ENCODE measurements at regions not wholly inside any gene's neighbourhood (a gene's known extent, or its start where the extent isn't known, plus 50 kb on each side); places are given as distances from the start of the nearest gene placed in this dataset.
A peak's percentile ranks its signal among the peaks of the same experiment; 100 is the strongest.

DNA sequence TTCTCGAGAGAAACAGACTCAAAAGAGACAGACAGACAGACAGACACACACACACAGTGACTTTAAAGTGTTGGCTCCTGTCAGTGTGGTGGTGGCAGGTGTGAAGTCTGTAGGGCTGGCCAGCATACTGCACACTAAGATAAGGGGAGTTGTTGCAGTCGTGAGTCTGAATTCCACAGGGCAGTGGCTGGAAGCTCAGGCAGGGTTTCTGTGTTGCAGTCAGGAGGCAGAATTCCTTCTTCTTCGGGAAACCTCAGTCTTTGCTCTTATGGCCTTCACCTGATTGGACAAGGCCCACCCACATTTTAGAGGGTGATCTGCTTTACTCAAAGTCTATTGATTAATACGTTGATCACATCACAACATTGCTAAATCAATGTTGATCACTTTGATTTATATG lies 478.4 kb upstream of the HS6ST1 start:
- CTCF ChIA-PET (ENCODE audit: low intra/inter-chr PET ratio): no interaction called here
- no peak for ATAC-seq
- no peak for FAIRE-seq

DNA sequence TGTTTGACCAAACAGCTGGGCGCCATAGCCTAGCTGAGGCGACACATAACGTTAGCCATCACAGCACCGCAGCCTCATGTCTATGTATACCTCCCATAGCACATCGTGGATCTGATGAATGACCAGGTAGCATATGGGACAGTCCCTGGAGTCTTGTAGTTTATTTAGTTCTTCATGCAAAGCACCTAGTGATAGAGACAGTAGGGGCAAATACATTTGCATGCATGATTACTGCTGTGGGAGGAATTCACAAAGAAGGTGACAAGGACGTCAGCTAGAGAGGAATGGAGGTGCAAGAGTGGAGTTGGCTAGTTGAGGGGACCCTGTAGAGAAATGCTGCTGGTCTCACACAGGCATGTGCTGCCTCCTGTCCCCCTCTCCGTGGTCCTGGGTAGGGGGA lies 478.9 kb upstream of the HS6ST1 start:
- no peak for DNase-seq (ENCODE audit: extremely low read depth in 1 of 4, low spot score in 3 of 4)
- Histone ChIP-seq H3K4me1 (replicated peaks in 1 of 2; ENCODE audit: control insufficient read depth in 2 of 2, insufficient read depth in 2 of 2, low read length in 2 of 2) (no peaks in the 10 kb centered on the region), H3K36me3 (ENCODE audit: control insufficient read depth, insufficient read depth, low read length) (no peaks in the 10 kb centered on the region), H3K4me2 (ENCODE audit: insufficient read depth, low read length) (no peak overlapping the region), H3K4me3 (no peak overlapping the region), H3K79me2 (ENCODE audit: control insufficient read depth, insufficient read depth, low read length) (no peaks in the 10 kb centered on the region), H3K27me3 (ENCODE audit: control insufficient read depth in 2 of 2, insufficient read depth in 2 of 2, low read length in 2 of 2) (peaks cover 0 to 10% of the 10 kb centered on the region in 2 experiments; a peak in 2 of 5 replicates), H3K9ac (ENCODE audit: insufficient read depth in 1 of 2, low read depth in 2 of 2, low read length in 2 of 2) (no peak overlapping the region), H4K20me1 (replicated peaks; ENCODE audit: control insufficient read depth, insufficient read depth, low read length) (no peaks in the 10 kb centered on the region), H3K9me1 (ENCODE audit: control insufficient read depth, insufficient read depth, low read length) (no peaks in the 10 kb centered on the region), H2AFZ (ENCODE audit: low read depth, low read length) (no peak overlapping the region), H3K9me3 (replicated peaks; ENCODE audit: control insufficient read depth, insufficient read depth, low read depth, low read length) (no peaks in the 10 kb centered on the region), H3K27ac (ENCODE audit: extremely low read depth, low read depth, low read length) (no peak overlapping the region)
- intact Hi-C loops (cut with micrococcal nuclease) (no loop called here), in situ Hi-C loops (cut with MboI) (no loop called here)
- no peak for FAIRE-seq
- POLR2A ChIA-PET: interaction anchor here (0.6 kb wide), 1 partner anchor 142 kb away, joined by 3 read pairs; no protein-coding TSS in a partner anchor
- CTCF ChIA-PET (ENCODE audit: low intra/inter-chr PET ratio): no interaction called here
- no TSS peak for BruUV-seq (replicated peaks)
- 0% methylated on average over 7 of the region's 7 CpGs for WGBS (ENCODE audit: insufficient coverage, low coverage, missing lambda C conversion rate)
- no peak for ATAC-seq
- TF ChIP-seq YY1 (IDR thresholded peaks at IDR 0.05; ENCODE audit: borderline replicate concordance in 1 of 3, control insufficient read depth in 1 of 3, extremely low read depth in 1 of 3, insufficient read depth in 3 of 3, insufficient read length in 1 of 3, insufficient replicate concordance in 2 of 3, low read depth in 1 of 3, low read length in 2 of 3) (no peak), PTRF (tag; IDR thresholded peaks at IDR 0.05) (no peak), MTA1 (IDR thresholded peaks at IDR 0.05; ENCODE audit: borderline replicate concordance) (no peak), ZNF121 (CRISPR knock-in tag; conservative IDR thresholded peaks at IDR 0.05) (no peak), HCFC1 (IDR thresholded peaks at IDR 0.05; ENCODE audit: low read depth, low read length) (no peak), NCOA2 (IDR thresholded peaks at IDR 0.05; ENCODE audit: partially characterized antibody in 2 of 2) (no peak), MCM7 (IDR thresholded peaks at IDR 0.05) (no peak), ZNF384 (IDR thresholded peaks at IDR 0.05; ENCODE audit: low read depth, low read length) (no peak)
- TF ChIP-seq, protein P1, sequence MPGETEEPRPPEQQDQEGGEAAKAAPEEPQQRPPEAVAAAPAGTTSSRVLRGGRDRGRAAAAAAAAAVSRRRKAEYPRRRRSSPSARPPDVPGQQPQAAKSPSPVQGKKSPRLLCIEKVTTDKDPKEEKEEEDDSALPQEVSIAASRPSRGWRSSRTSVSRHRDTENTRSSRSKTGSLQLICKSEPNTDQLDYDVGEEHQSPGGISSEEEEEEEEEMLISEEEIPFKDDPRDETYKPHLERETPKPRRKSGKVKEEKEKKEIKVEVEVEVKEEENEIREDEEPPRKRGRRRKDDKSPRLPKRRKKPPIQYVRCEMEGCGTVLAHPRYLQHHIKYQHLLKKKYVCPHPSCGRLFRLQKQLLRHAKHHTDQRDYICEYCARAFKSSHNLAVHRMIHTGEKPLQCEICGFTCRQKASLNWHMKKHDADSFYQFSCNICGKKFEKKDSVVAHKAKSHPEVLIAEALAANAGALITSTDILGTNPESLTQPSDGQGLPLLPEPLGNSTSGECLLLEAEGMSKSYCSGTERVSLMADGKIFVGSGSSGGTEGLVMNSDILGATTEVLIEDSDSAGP (CRISPR knock-in tag; IDR thresholded peaks at IDR 0.05): no peak
- TF ChIP-seq, protein P2, sequence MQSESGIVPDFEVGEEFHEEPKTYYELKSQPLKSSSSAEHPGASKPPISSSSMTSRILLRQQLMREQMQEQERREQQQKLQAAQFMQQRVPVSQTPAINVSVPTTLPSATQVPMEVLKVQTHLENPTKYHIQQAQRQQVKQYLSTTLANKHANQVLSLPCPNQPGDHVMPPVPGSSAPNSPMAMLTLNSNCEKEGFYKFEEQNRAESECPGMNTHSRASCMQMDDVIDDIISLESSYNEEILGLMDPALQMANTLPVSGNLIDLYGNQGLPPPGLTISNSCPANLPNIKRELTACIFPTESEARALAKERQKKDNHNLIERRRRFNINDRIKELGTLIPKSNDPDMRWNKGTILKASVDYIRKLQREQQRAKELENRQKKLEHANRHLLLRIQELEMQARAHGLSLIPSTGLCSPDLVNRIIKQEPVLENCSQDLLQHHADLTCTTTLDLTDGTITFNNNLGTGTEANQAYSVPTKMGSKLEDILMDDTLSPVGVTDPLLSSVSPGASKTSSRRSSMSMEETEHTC (IDR thresholded peaks at IDR 0.05): no peak
- TF ChIP-seq, protein P3, sequence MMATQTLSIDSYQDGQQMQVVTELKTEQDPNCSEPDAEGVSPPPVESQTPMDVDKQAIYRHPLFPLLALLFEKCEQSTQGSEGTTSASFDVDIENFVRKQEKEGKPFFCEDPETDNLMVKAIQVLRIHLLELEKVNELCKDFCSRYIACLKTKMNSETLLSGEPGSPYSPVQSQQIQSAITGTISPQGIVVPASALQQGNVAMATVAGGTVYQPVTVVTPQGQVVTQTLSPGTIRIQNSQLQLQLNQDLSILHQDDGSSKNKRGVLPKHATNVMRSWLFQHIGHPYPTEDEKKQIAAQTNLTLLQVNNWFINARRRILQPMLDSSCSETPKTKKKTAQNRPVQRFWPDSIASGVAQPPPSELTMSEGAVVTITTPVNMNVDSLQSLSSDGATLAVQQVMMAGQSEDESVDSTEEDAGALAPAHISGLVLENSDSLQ (IDR thresholded peaks at IDR 0.05): no peak

More for the DNA sequence above, 478.4 kb upstream of the HS6ST1 start:
- Histone ChIP-seq H2AFZ (ENCODE audit: low read depth, low read length) (no peak overlapping the region), H3K4me1 (replicated peaks in 1 of 2; ENCODE audit: control insufficient read depth in 2 of 2, insufficient read depth in 2 of 2, low read length in 2 of 2) (no peaks in the 10 kb centered on the region), H3K9me3 (replicated peaks; ENCODE audit: control insufficient read depth, insufficient read depth, low read depth, low read length) (no peaks in the 10 kb centered on the region), H3K27ac (ENCODE audit: extremely low read depth, low read depth, low read length) (no peak overlapping the region), H4K20me1 (replicated peaks; ENCODE audit: control insufficient read depth, insufficient read depth, low read length) (no peaks in the 10 kb centered on the region), H3K4me2 (ENCODE audit: insufficient read depth, low read length) (no peak overlapping the region), H3K4me3 (no peak overlapping the region), H3K27me3 (ENCODE audit: control insufficient read depth in 2 of 2, insufficient read depth in 2 of 2, low read length in 2 of 2) (peaks cover 0 to 10% of the 10 kb centered on the region in 2 experiments; a peak in 2 of 5 replicates), H3K9ac (ENCODE audit: insufficient read depth in 1 of 2, low read depth in 2 of 2, low read length in 2 of 2) (no peak overlapping the region), H3K36me3 (ENCODE audit: control insufficient read depth, insufficient read depth, low read length) (no peaks in the 10 kb centered on the region), H3K9me1 (ENCODE audit: control insufficient read depth, insufficient read depth, low read length) (no peaks in the 10 kb centered on the region), H3K79me2 (ENCODE audit: control insufficient read depth, insufficient read depth, low read length) (no peaks in the 10 kb centered on the region)
- 0% methylated on average over 4 of the region's 4 CpGs for WGBS (ENCODE audit: insufficient coverage, low coverage, missing lambda C conversion rate)
- in situ Hi-C loops (cut with MboI): no loop called here
- intact Hi-C loops (cut with micrococcal nuclease): no loop called here
- TF ChIP-seq RBM25 (IDR thresholded peaks at IDR 0.05; ENCODE audit: low read depth, low read length, severe bottlenecking) (peak; percentile 67), ZNF134 (CRISPR knock-in tag; conservative IDR thresholded peaks at IDR 0.05) (peak; percentile 98), NCOA4 (IDR thresholded peaks at IDR 0.05; ENCODE audit: partially characterized antibody) (no peak)
- BruUV-seq (replicated peaks): no TSS peak
- no peak for DNase-seq (ENCODE audit: extremely low read depth in 1 of 4, low spot score in 3 of 4)
- POLR2A ChIA-PET: interaction anchor here (0.6 kb wide), 1 partner anchor 141 kb away, joined by 3 read pairs; no protein-coding TSS in a partner anchor
